ENCODE measurements at regions not wholly inside any gene's neighbourhood (a gene's known extent, or its start where the extent isn't known, plus 50 kb on each side); places are given as distances from the start of the nearest gene placed in this dataset.

- Histone ChIP-seq H2AK5ac (ENCODE audit: low read length) (no peak overlapping the region), H3K4me2 (ENCODE audit: low read length) (no peak overlapping the region), H3K18ac (ENCODE audit: low read length) (no peak overlapping the region), H4K5ac (ENCODE audit: low read length) (no peak overlapping the region), H3K79me2 (ENCODE audit: control insufficient read depth, insufficient read depth, low read length) (no peaks in the 10 kb centered on the region), H3K4me1 (ENCODE audit: control insufficient read depth, low read depth, low read length) (no peaks in the 10 kb centered on the region), H2BK120ac (ENCODE audit: low read depth, low read length) (no peak overlapping the region), H3K36me3 (ENCODE audit: control insufficient read depth, insufficient read depth, low read length) (no peaks in the 10 kb centered on the region), H3K27ac (ENCODE audit: low read depth, low read length) (no peak overlapping the region), H3K4me3 (ENCODE audit: low read length) (no peak overlapping the region), H3K9ac (ENCODE audit: low read length) (no peak overlapping the region), H2BK15ac (replicated peaks; ENCODE audit: low read depth) (no peak overlapping the region), H3K23ac (ENCODE audit: low read length) (no peak overlapping the region), H2BK5ac (ENCODE audit: low read length) (no peak overlapping the region), H3K56ac (ENCODE audit: low read length) (no peak overlapping the region), H3K79me1 (ENCODE audit: low read length) (no peaks in the 10 kb centered on the region), H4K8ac (ENCODE audit: low read depth, low read length) (no peak overlapping the region), H3K4ac (ENCODE audit: low read depth, low read length) (no peak overlapping the region), H3K27me3 (ENCODE audit: insufficient read depth, low read length, poor library complexity) (no peaks in the 10 kb centered on the region)
- no CpG with 5 or more reads among the region's 5 CpGs for WGBS (ENCODE audit: extremely low coverage, insufficient coverage, low lambda C conversion rate)
- no peak for DNase-seq
These were observed 518.3 kb downstream of the MN1 start for GRCh38 chr22:27283240-27283639.

GRCh38 chr22:27283714-27284113 lies 517.8 kb downstream of the MN1 start:
- Histone ChIP-seq H3K27ac (ENCODE audit: low read depth, low read length) (no peak overlapping the region), H3K56ac (ENCODE audit: low read length) (no peak overlapping the region), H2BK5ac (ENCODE audit: low read length) (no peak overlapping the region), H3K18ac (ENCODE audit: low read length) (no peak overlapping the region), H3K4me2 (ENCODE audit: low read length) (no peak overlapping the region), H3K27me3 (ENCODE audit: insufficient read depth, low read length, poor library complexity) (no peaks in the 10 kb centered on the region), H2AK5ac (ENCODE audit: low read length) (no peak overlapping the region), H3K4me3 (ENCODE audit: low read length) (no peak overlapping the region), H2BK15ac (replicated peaks; ENCODE audit: low read depth) (no peak overlapping the region), H3K79me1 (ENCODE audit: low read length) (no peaks in the 10 kb centered on the region), H3K23ac (ENCODE audit: low read length) (no peak overlapping the region), H3K36me3 (ENCODE audit: control insufficient read depth, insufficient read depth, low read length) (no peaks in the 10 kb centered on the region), H3K4me1 (ENCODE audit: control insufficient read depth, low read depth, low read length) (no peaks in the 10 kb centered on the region), H4K5ac (ENCODE audit: low read length) (no peak overlapping the region), H2BK120ac (ENCODE audit: low read depth, low read length) (no peak overlapping the region), H4K8ac (ENCODE audit: low read depth, low read length) (no peak overlapping the region), H3K4ac (ENCODE audit: low read depth, low read length) (no peak overlapping the region), H3K9ac (ENCODE audit: low read length) (no peak overlapping the region), H3K79me2 (ENCODE audit: control insufficient read depth, insufficient read depth, low read length) (no peaks in the 10 kb centered on the region)
- no CpG with 5 or more reads among the region's 6 CpGs for WGBS (ENCODE audit: extremely low coverage, insufficient coverage, low lambda C conversion rate)
- DNase-seq, result peak; percentile 44

GRCh38 chr22:27284324-27284723 lies 517.2 kb downstream of the MN1 start:
- no peak overlapping the region for H3K4me3 ChIP-seq (ENCODE audit: low read length)
- no peaks in the 10 kb centered on the region for H3K27me3 ChIP-seq (ENCODE audit: insufficient read depth, low read length, poor library complexity)

GRCh38 chr22:27286711-27287110 lies 514.8 kb downstream of the MN1 start:
- Histone ChIP-seq H3K27ac (ENCODE audit: low read depth, low read length) (no peak overlapping the region), H3K23ac (ENCODE audit: low read length) (no peak overlapping the region), H3K27me3 (ENCODE audit: insufficient read depth, low read length, poor library complexity) (no peaks in the 10 kb centered on the region), H3K18ac (ENCODE audit: low read length) (no peak overlapping the region), H2AK5ac (ENCODE audit: low read length) (no peak overlapping the region), H2BK15ac (replicated peaks; ENCODE audit: low read depth) (no peak overlapping the region), H3K4me1 (ENCODE audit: control insufficient read depth, low read depth, low read length) (no peaks in the 10 kb centered on the region), H4K8ac (ENCODE audit: low read depth, low read length) (no peak overlapping the region), H3K79me1 (ENCODE audit: low read length) (no peaks in the 10 kb centered on the region), H3K56ac (ENCODE audit: low read length) (no peak overlapping the region), H4K5ac (ENCODE audit: low read length) (no peak overlapping the region), H2BK120ac (ENCODE audit: low read depth, low read length) (no peak overlapping the region), H3K4me2 (ENCODE audit: low read length) (no peak overlapping the region), H3K36me3 (ENCODE audit: control insufficient read depth, insufficient read depth, low read length) (no peaks in the 10 kb centered on the region), H2BK5ac (ENCODE audit: low read length) (no peak overlapping the region), H3K4me3 (ENCODE audit: low read length) (no peak overlapping the region), H3K4ac (ENCODE audit: low read depth, low read length) (no peak overlapping the region), H3K79me2 (ENCODE audit: control insufficient read depth, insufficient read depth, low read length) (no peaks in the 10 kb centered on the region), H3K9ac (ENCODE audit: low read length) (no peak overlapping the region)
- no CpG with 5 or more reads among the region's 5 CpGs for WGBS (ENCODE audit: extremely low coverage, insufficient coverage, low lambda C conversion rate)
- DNase-seq, result no peak

More at GRCh38 chr22:27284324-27284723, 517.2 kb downstream of the MN1 start:
- Histone ChIP-seq H3K56ac (ENCODE audit: low read length) (no peak overlapping the region), H3K4ac (ENCODE audit: low read depth, low read length) (no peak overlapping the region), H3K4me2 (ENCODE audit: low read length) (no peak overlapping the region), H4K8ac (ENCODE audit: low read depth, low read length) (no peak overlapping the region), H3K79me1 (ENCODE audit: low read length) (no peaks in the 10 kb centered on the region), H3K36me3 (ENCODE audit: control insufficient read depth, insufficient read depth, low read length) (no peaks in the 10 kb centered on the region), H2AK5ac (ENCODE audit: low read length) (no peak overlapping the region), H2BK15ac (replicated peaks; ENCODE audit: low read depth) (no peak overlapping the region), H3K9ac (ENCODE audit: low read length) (no peak overlapping the region), H2BK120ac (ENCODE audit: low read depth, low read length) (no peak overlapping the region), H3K23ac (ENCODE audit: low read length) (no peak overlapping the region), H2BK5ac (ENCODE audit: low read length) (no peak overlapping the region), H3K79me2 (ENCODE audit: control insufficient read depth, insufficient read depth, low read length) (no peaks in the 10 kb centered on the region), H4K5ac (ENCODE audit: low read length) (no peak overlapping the region), H3K4me1 (ENCODE audit: control insufficient read depth, low read depth, low read length) (no peaks in the 10 kb centered on the region), H3K27ac (ENCODE audit: low read depth, low read length) (no peak overlapping the region), H3K18ac (ENCODE audit: low read length) (no peak overlapping the region)
- DNase-seq, result no peak
- no CpG with 5 or more reads among the region's 7 CpGs for WGBS (ENCODE audit: extremely low coverage, insufficient coverage, low lambda C conversion rate)

GRCh38 chr22:27292542-27293299 lies 508.8 kb downstream of the MN1 start:
- Histone ChIP-seq H2BK120ac (ENCODE audit: low read depth, low read length) (no peak overlapping the region), H4K8ac (ENCODE audit: low read depth, low read length) (no peak overlapping the region), H3K27me3 (ENCODE audit: insufficient read depth, low read length, poor library complexity) (no peaks in the 10 kb centered on the region), H2BK5ac (ENCODE audit: low read length) (no peak overlapping the region), H3K56ac (ENCODE audit: low read length) (no peak overlapping the region), H3K27ac (ENCODE audit: low read depth, low read length) (no peak overlapping the region), H3K36me3 (ENCODE audit: control insufficient read depth, insufficient read depth, low read length) (no peaks in the 10 kb centered on the region), H3K79me2 (ENCODE audit: control insufficient read depth, insufficient read depth, low read length) (no peaks in the 10 kb centered on the region), H3K18ac (ENCODE audit: low read length) (no peak overlapping the region), H2AK5ac (ENCODE audit: low read length) (no peak overlapping the region), H2BK15ac (replicated peaks; ENCODE audit: low read depth) (no peak overlapping the region), H3K4me1 (ENCODE audit: control insufficient read depth, low read depth, low read length) (peaks cover 1% of the 10 kb centered on the region), H4K5ac (ENCODE audit: low read length) (no peak overlapping the region), H3K4ac (ENCODE audit: low read depth, low read length) (no peak overlapping the region), H3K23ac (ENCODE audit: low read length) (no peak overlapping the region), H3K9ac (ENCODE audit: low read length) (no peak overlapping the region), H3K79me1 (ENCODE audit: low read length) (no peaks in the 10 kb centered on the region), H3K4me3 (ENCODE audit: low read length) (no peak overlapping the region), H3K4me2 (ENCODE audit: low read length) (no peak overlapping the region)
- no peak for DNase-seq
- no CpG with 5 or more reads among the region's 7 CpGs for WGBS (ENCODE audit: extremely low coverage, insufficient coverage, low lambda C conversion rate)

Data from mesendoderm (in vitro differentiated cells).